HL-60 (cell line): ENCODE measurements at regions not wholly inside any gene's neighbourhood (a gene's known extent, or its start where the extent isn't known, plus 50 kb on each side); places are given as distances from the start of the nearest gene placed in this dataset.

Source experiments
- CTCF ChIP-seq: IDR thresholded peaks from one replicate; pipeline ENCODE4 v1.5.1; 2011; ENCODE audit warnings: low read length, control low read depth, inconsistent platforms; ENCODE audit not compliant: insufficient read depth
- POLR2AphosphoS5 ChIP-seq: IDR thresholded peaks from 2 replicates; pipeline ENCODE4 v1.6.1; 2012; ENCODE audit warnings: low read depth

- no peak for TF ChIP-seq CTCF
- TF ChIP-seq POLR2AphosphoS5 = no peak
Observed at GRCh38 chr7:46421441-46422230, 500.6 kb upstream of the IGFBP3 start.
